ENCODE measurements at regions not wholly inside any gene's neighbourhood (a gene's known extent, or its start where the extent isn't known, plus 50 kb on each side); places are given as distances from the start of the nearest gene placed in this dataset.

GRCh38 chr3:153852355-153852754 is 268.8 kb upstream of the ARHGEF26 start:
- no peak for TF ChIP-seq EZH2 (IDR thresholded peaks at IDR 0.05; ENCODE audit: low read length, missing control alignments)
- TF ChIP-seq CTCF (conservative IDR thresholded peaks at IDR 0.05 in 1 of 2, IDR thresholded peaks at IDR 0.05 in 1 of 2; ENCODE audit: low read depth in 1 of 2, low read length in 2 of 2): no peak

Data from fibroblast of lung (primary cell).